A549 (cell line): ENCODE measurements at regions not wholly inside any gene's neighbourhood (a gene's known extent, or its start where the extent isn't known, plus 50 kb on each side); places are given as distances from the start of the nearest gene placed in this dataset.

ENCODE experiments used
- ATAC-seq, 2 experiments: fragments of 200-7000 bp in 1 of 2; fragments of >200 bp in 1 of 2; cut with Nextera tagmentation in 1 of 2; cut with Tn5 transposase in 1 of 2; 3 replicates each; pipeline versions ENCODE4 v1.8.0 to v1.9.1; 2018 to 2020; ENCODE audit warnings: mild to moderate bottlenecking in 1 of 2, moderate library complexity in 1 of 2
- CTCF ChIA-PET: fragments of 300-600 bp; sonication (Branson Sonifier 250); formaldehyde crosslinking; extraction: SDS; loops from one replicate; lab custom pipeline; 2021; ENCODE audit warnings: antibody characterized with exemption, inconsistent platforms; lab: Yijun Ruan, JAX
- POLR2A ChIA-PET: fragments of 350-600 bp; formaldehyde crosslinking; extraction: SDS; loops from one replicate; lab custom pipeline; 2021; ENCODE audit warnings: antibody characterized with exemption, inconsistent platforms; lab: Yijun Ruan, JAX
- DNase-seq, 2 experiments: peaks; one replicate each; pipeline versions ENCODE4 v3.0.0 to v3.0.0-alpha.2; 2011 to 2016; ENCODE audit warnings: low read depth in 1 of 2, low spot score in 1 of 2
- FAIRE-seq: peaks from 2 replicates; lab custom pipeline; 2011; peaks lifted over from hg19 to GRCh38; lab: Jason Lieb, UNC
- H3K27ac ChIP-seq, 2 experiments: fragments of >200 bp; sonication (Bioruptor Twin); formaldehyde crosslinking; 3 replicates each; pipeline ENCODE4 v1.5.1; 2016 to 2017
- H3K4me1 ChIP-seq: fragments of >200 bp; sonication (Bioruptor Twin); formaldehyde crosslinking; 3 replicates; pipeline ENCODE4 v1.6.1; 2016
- H3K4me2 ChIP-seq: fragments of >200 bp; sonication (Bioruptor Twin); formaldehyde crosslinking; 3 replicates; pipeline ENCODE4 v1.6.1; 2016
- H3K4me3 ChIP-seq: fragments of >200 bp; sonication (Bioruptor Twin); formaldehyde crosslinking; 3 replicates; pipeline ENCODE4 v1.5.1; 2016
- H3K9me3 ChIP-seq: fragments of >200 bp; sonication (Bioruptor Twin); formaldehyde crosslinking; 3 replicates; pipeline ENCODE4 v1.6.1; 2016
- BHLHE40 ChIP-seq: IDR thresholded peaks from 2 replicates; pipeline ENCODE4 v1.6.1; 2012; ENCODE audit warnings: low read depth, low read length, inconsistent platforms
- CBX2 ChIP-seq: fragments of 200-600 bp; sonication (generic); IDR thresholded peaks from 2 replicates; pipeline ENCODE4 v1.6.1; 2016; ENCODE audit warnings: low read depth, mild to moderate bottlenecking, borderline replicate concordance
- CEBPB ChIP-seq, 2 experiments: fragments of >200 bp in 1 of 2; sonication (Bioruptor Twin) in 1 of 2; formaldehyde crosslinking in 1 of 2; IDR thresholded peaks; 2 replicates each; pipeline ENCODE4 v1.6.1; 2012 to 2016
- CHD2 ChIP-seq: fragments of 150-350 bp; IDR thresholded peaks from 2 replicates; pipeline ENCODE4 v1.6.1; 2014; ENCODE audit warnings: low read length; ENCODE audit not compliant: partially characterized antibody
- CHD4 ChIP-seq: fragments of 200-600 bp; sonication (generic); IDR thresholded peaks from 2 replicates; pipeline ENCODE4 v1.6.1; 2016; ENCODE audit warnings: antibody characterized with exemption, mild to moderate bottlenecking, borderline replicate concordance
- EHF ChIP-seq: fragments of 250-450 bp; sonication (Bioruptor Pico); IDR thresholded peaks from 2 replicates; pipeline ENCODE4 v1.5.0; 2020; ENCODE audit warnings: mild to moderate bottlenecking
- ESRRA ChIP-seq: fragments of 150-350 bp; IDR thresholded peaks from 2 replicates; pipeline ENCODE4 v1.6.1; 2014; ENCODE audit warnings: mild to moderate bottlenecking, low read length, borderline replicate concordance
- FOSB ChIP-seq: fragments of 250-450 bp; sonication (Bioruptor Pico); IDR thresholded peaks from 2 replicates; pipeline ENCODE4 v1.5.0; 2020; ENCODE audit warnings: mild to moderate bottlenecking, moderate library complexity
- FOSL2 ChIP-seq, 2 experiments: fragments of 450-650 bp in 1 of 2; fragments of >200 bp in 1 of 2; sonication (Bioruptor Twin) in 1 of 2; formaldehyde crosslinking; IDR thresholded peaks; 2 replicates each; pipeline versions ENCODE4 v1.5.0 to v1.6.1; 2016 to 2020; ENCODE audit warnings: mild to moderate bottlenecking in 1 of 2, moderate library complexity in 1 of 2
- HES2 ChIP-seq: fragments of >200 bp; sonication (Bioruptor Twin); formaldehyde crosslinking; IDR thresholded peaks from 2 replicates; pipeline ENCODE4 v1.6.1; 2016
- HOXB5 ChIP-seq: fragments of 250-450 bp; sonication (Bioruptor Pico); IDR thresholded peaks from 2 replicates; pipeline ENCODE4 v1.5.0; 2020; ENCODE audit warnings: mild to moderate bottlenecking, moderate library complexity
- KDM5A ChIP-seq: fragments of 200-600 bp; sonication (generic); IDR thresholded peaks from 2 replicates; pipeline ENCODE4 v1.6.1; 2016; ENCODE audit warnings: antibody characterized with exemption, mild to moderate bottlenecking
- MAZ ChIP-seq: fragments of 150-350 bp; IDR thresholded peaks from 2 replicates; pipeline ENCODE4 v1.6.1; 2014; ENCODE audit warnings: antibody characterized with exemption, low read depth, low read length, borderline replicate concordance
- MYC ChIP-seq: IDR thresholded peaks from 2 replicates; pipeline ENCODE4 v1.6.1; 2012; ENCODE audit warnings: mild to moderate bottlenecking, inconsistent platforms, low read length, improper control_type of control experiment, borderline replicate concordance
- NFE2L2 ChIP-seq: fragments of 150-350 bp; conservative IDR thresholded peaks from 2 replicates; pipeline ENCODE4 v1.6.1; 2014; ENCODE audit warnings: low read length
- NPAS2 ChIP-seq: fragments of 250-450 bp; sonication (Bioruptor Pico); IDR thresholded peaks from 2 replicates; pipeline ENCODE4 v1.8.0; 2022; ENCODE audit warnings: mild to moderate bottlenecking, moderate library complexity, borderline replicate concordance
- NR3C1 ChIP-seq: fragments of >200 bp; sonication (Bioruptor Twin); formaldehyde crosslinking; IDR thresholded peaks from 3 replicates; pipeline ENCODE4 v1.6.1; 2017
- POLR2AphosphoS2 ChIP-seq: conservative IDR thresholded peaks from 2 replicates; pipeline ENCODE4 v1.6.1; 2012; ENCODE audit warnings: low read length, improper control_type of control experiment, inconsistent platforms
- RFX5 ChIP-seq: fragments of 450-650 bp; IDR thresholded peaks from 2 replicates; pipeline ENCODE4 v1.7.1; 2014; ENCODE audit warnings: antibody characterized with exemption, mild to moderate bottlenecking, moderate library complexity
- RNF2 ChIP-seq: fragments of 200-600 bp; sonication (generic); IDR thresholded peaks from 2 replicates; pipeline ENCODE4 v1.6.1; 2016; ENCODE audit warnings: low read depth, mild to moderate bottlenecking, antibody characterized with exemption, moderate library complexity, borderline replicate concordance
- SMC3 ChIP-seq: fragments of >200 bp; sonication (Bioruptor Twin); formaldehyde crosslinking; IDR thresholded peaks from 3 replicates; pipeline ENCODE4 v1.6.1; 2018; ENCODE audit warnings: inconsistent platforms
- TFCP2L1 ChIP-seq: fragments of 250-450 bp; sonication (Bioruptor Pico); IDR thresholded peaks from 2 replicates; pipeline ENCODE4 v1.5.0; 2021; ENCODE audit warnings: mild to moderate bottlenecking
- TP53 ChIP-seq: fragments of 250-450 bp; sonication (Bioruptor Pico); IDR thresholded peaks from 2 replicates; pipeline ENCODE4 v1.5.0; 2021; ENCODE audit warnings: mild to moderate bottlenecking, moderate library complexity
- ZC3H11A ChIP-seq: fragments of 450-650 bp; IDR thresholded peaks from 2 replicates; pipeline ENCODE4 v1.6.1; 2014; ENCODE audit warnings: antibody characterized with exemption, mild to moderate bottlenecking
- ZNF302 ChIP-seq: fragments of 250-450 bp; sonication (Bioruptor Pico); IDR thresholded peaks from 2 replicates; pipeline ENCODE4 v1.9.0; 2021; ENCODE audit warnings: inconsistent platforms, mild to moderate bottlenecking, moderate library complexity
- WGBS: methylation state at CpG from one replicate; pipeline ENCODE4 v1.1.6; 2017; ENCODE audit errors: missing lambda C conversion rate; 5-methylcytosine and 5-hydroxymethylcytosine counted together
- TF ChIP-seq, protein P1 (sequence below): fragments of 250-450 bp; sonication (Bioruptor Pico); IDR thresholded peaks from 2 replicates; pipeline ENCODE4 v1.5.0; 2021; ENCODE audit warnings: mild to moderate bottlenecking, moderate library complexity, borderline replicate concordance

DNA sequence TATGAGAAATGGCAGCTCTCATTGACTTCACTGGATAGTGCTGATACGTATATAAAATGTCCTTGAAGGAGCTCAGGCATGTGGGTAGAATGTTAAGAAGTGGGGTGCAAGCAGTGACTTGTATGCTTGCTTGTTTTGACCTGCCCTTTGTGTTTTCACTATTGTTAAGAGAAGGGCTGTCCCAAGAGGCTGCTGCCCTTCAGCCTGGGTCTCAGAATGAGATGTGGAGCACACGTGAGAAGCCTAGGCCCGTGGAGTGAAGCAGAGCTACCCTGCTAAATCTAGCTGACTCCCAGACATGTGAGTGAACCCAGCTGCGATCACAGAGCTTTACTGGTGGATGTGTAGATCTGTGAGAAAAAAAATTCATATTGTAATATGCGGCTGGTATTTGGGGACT is 305.3 kb upstream of the RGS17 start:
- WGBS = 46% methylated on average over 5 of the region's 5 CpGs
- DNase-seq (no peak), ATAC-seq (no peak), FAIRE-seq (no peak)
- TF ChIP-seq MAZ (no peak), POLR2AphosphoS2 (no peak), FOSB (CRISPR knock-in tag) (no peak), NPAS2 (CRISPR knock-in tag) (no peak), NR3C1 (no peak), NFE2L2 (no peak), BHLHE40 (no peak), EHF (CRISPR knock-in tag) (no peak), ZC3H11A (no peak)
- no peaks in the 10 kb centered on the region for H3K4me1 ChIP-seq
- ChIA-PET CTCF (interaction anchor here (1.1 kb wide), 1 partner anchor 26 kb away, joined by 3 read pairs; no protein-coding TSS in a partner anchor), POLR2A (no interaction called here)
- no peak overlapping the region for H3K4me2 ChIP-seq
- no peaks in the 10 kb centered on the region for H3K9me3 ChIP-seq
- H3K4me3 ChIP-seq = no peak overlapping the region
- no peak overlapping the region for H3K27ac ChIP-seq

DNA sequence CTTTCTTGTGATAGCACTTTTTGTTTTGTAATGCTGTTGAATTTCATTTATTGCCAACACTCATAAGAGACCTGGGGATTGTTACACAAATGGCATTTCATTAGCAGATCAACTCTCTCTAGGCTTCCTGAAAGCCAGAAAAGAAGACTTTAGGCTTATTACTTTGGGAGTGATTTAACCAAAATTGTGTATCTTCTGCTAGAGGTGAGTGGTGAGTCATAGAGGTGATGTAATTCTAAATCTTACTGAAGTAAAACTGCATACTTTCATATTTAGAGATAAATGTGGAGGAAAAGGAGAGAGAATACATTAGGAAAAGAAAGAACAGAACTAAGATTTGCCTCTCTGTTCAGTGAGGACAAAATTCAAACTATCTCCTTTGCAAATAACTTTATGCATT is 304.7 kb upstream of the RGS17 start:
- no peaks in the 10 kb centered on the region for H3K9me3 ChIP-seq
- H3K4me2 ChIP-seq = no peak overlapping the region
- CTCF ChIA-PET = no interaction called here
- FAIRE-seq = no peak
- ATAC-seq = no peak
- no peak for DNase-seq
- TF ChIP-seq CHD2 = no peak
- no peak for TF ChIP-seq RNF2
- TF ChIP-seq ZC3H11A = no peak
- no peak for TF ChIP-seq HES2
- TF ChIP-seq CEBPB (IDR thresholded peaks at IDR 0.05) = no peak
- TF ChIP-seq SMC3 = no peak
- no peak for TF ChIP-seq KDM5A
- TF ChIP-seq, protein P1, sequence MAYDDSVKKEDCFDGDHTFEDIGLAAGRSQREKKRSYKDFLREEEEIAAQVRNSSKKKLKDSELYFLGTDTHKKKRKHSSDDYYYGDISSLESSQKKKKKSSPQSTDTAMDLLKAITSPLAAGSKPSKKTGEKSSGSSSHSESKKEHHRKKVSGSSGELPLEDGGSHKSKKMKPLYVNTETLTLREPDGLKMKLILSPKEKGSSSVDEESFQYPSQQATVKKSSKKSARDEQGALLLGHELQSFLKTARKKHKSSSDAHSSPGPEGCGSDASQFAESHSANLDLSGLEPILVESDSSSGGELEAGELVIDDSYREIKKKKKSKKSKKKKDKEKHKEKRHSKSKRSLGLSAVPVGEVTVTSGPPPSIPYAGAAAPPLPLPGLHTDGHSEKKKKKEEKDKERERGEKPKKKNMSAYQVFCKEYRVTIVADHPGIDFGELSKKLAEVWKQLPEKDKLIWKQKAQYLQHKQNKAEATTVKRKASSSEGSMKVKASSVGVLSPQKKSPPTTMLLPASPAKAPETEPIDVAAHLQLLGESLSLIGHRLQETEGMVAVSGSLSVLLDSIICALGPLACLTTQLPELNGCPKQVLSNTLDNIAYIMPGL (CRISPR knock-in tag) = no peak
- no peak for TF ChIP-seq HOXB5 (CRISPR knock-in tag)
- TF ChIP-seq ESRRA = no peak
- TF ChIP-seq CHD4 = no peak
- no peak for TF ChIP-seq CBX2
- TF ChIP-seq RFX5 = no peak
- TF ChIP-seq MYC = no peak
- TF ChIP-seq TFCP2L1 (CRISPR knock-in tag) = no peak
- no peak for TF ChIP-seq EHF (CRISPR knock-in tag)
- no peak for TF ChIP-seq POLR2AphosphoS2
- TF ChIP-seq TP53 (CRISPR knock-in tag) = no peak
- no peak for TF ChIP-seq ZNF302 (CRISPR knock-in tag)
- no peak for TF ChIP-seq FOSL2 (IDR thresholded peaks at IDR 0.05)
- no peak for TF ChIP-seq FOSL2 (CRISPR knock-in tag; IDR thresholded peaks at IDR 0.05)
- no peak overlapping the region for H3K4me3 ChIP-seq
- H3K4me1 ChIP-seq = no peaks in the 10 kb centered on the region
- H3K27ac ChIP-seq = no peak overlapping the region
- POLR2A ChIA-PET = no interaction called here
